ENCODE measurements at regions not wholly inside any gene's neighbourhood (a gene's known extent, or its start where the extent isn't known, plus 50 kb on each side); places are given as distances from the start of the nearest gene placed in this dataset.
"Not testable (repeated sequence)": the region's sequence is repeated elsewhere in the genome, so short reads cannot be mapped to it uniquely, and the experiment has no call there.

- DNase-seq (ENCODE audit: low read depth in 2 of 2, low spot score in 1 of 2), result no peak
Measured at GRCh38 chr7:92973293-92973731, 136.9 kb upstream of the CDK6 start.

GRCh38 chr7:92972441-92972840 lies 136.1 kb upstream of the CDK6 start:
- no peak for DNase-seq (ENCODE audit: low read depth in 2 of 2, low spot score in 1 of 2)

- DNase-seq (ENCODE audit: low read depth in 2 of 2, low spot score in 1 of 2), result no peak
Measured at GRCh38 chr7:92969061-92969460, 132.7 kb upstream of the CDK6 start.

GRCh38 chr7:92968502-92968901 lies 132.1 kb upstream of the CDK6 start:
- DNase-seq (ENCODE audit: low read depth in 2 of 2, low spot score in 1 of 2), result no peak

GRCh38 chr7:92967238-92967637 lies 130.9 kb upstream of the CDK6 start:
- no peak for DNase-seq (ENCODE audit: low read depth in 2 of 2, low spot score in 1 of 2)

GRCh38 chr7:92964141-92964540 lies 127.8 kb upstream of the CDK6 start:
- DNase-seq (ENCODE audit: low read depth in 2 of 2, low spot score in 1 of 2), result no peak

GRCh38 chr7:92963566-92963965 lies 127.2 kb upstream of the CDK6 start:
- no peak for DNase-seq (ENCODE audit: low read depth in 2 of 2, low spot score in 1 of 2)

- no peak for DNase-seq (ENCODE audit: low read depth in 2 of 2, low spot score in 1 of 2)
Measured at GRCh38 chr7:92961961-92962360, 125.6 kb upstream of the CDK6 start.

- DNase-seq (ENCODE audit: low read depth in 2 of 2, low spot score in 1 of 2), result no peak
Measured at GRCh38 chr7:92956575-92956974, 120.2 kb upstream of the CDK6 start.

GRCh38 chr7:92955081-92955480 lies 118.7 kb upstream of the CDK6 start:
- no peak for DNase-seq (ENCODE audit: low read depth in 2 of 2, low spot score in 1 of 2)

GRCh38 chr7:92953657-92954056 lies 117.3 kb upstream of the CDK6 start:
- DNase-seq (ENCODE audit: low read depth in 2 of 2, low spot score in 1 of 2), result no peak

- no peak for DNase-seq (ENCODE audit: low read depth in 2 of 2, low spot score in 1 of 2)
Measured at GRCh38 chr7:92949748-92950147, 113.4 kb upstream of the CDK6 start.

GRCh38 chr7:92945840-92946239 lies 109.5 kb upstream of the CDK6 start:
- no peak for DNase-seq (ENCODE audit: low read depth in 2 of 2, low spot score in 1 of 2)

- DNase-seq (ENCODE audit: low read depth in 2 of 2, low spot score in 1 of 2), result no peak
Measured at GRCh38 chr7:92944633-92945032, 108.3 kb upstream of the CDK6 start.

GRCh38 chr7:92942706-92943105 lies 106.3 kb upstream of the CDK6 start:
- DNase-seq (ENCODE audit: low read depth in 2 of 2, low spot score in 1 of 2), result not testable (repeated sequence)

GRCh38 chr7:92939666-92940360 lies 103.4 kb upstream of the CDK6 start:
- DNase-seq (ENCODE audit: low read depth in 2 of 2, low spot score in 1 of 2), result no peak

GRCh38 chr7:92934096-92934495 lies 97.7 kb upstream of the CDK6 start:
- no peak for DNase-seq (ENCODE audit: low read depth in 2 of 2, low spot score in 1 of 2)

- no peak for DNase-seq (ENCODE audit: low read depth in 2 of 2, low spot score in 1 of 2)
Measured at GRCh38 chr7:92932450-92932849, 96.1 kb upstream of the CDK6 start.

GRCh38 chr7:92930404-92930803 lies 94.0 kb upstream of the CDK6 start:
- DNase-seq (ENCODE audit: low read depth in 2 of 2, low spot score in 1 of 2), result no peak

- no peak for DNase-seq (ENCODE audit: low read depth in 2 of 2, low spot score in 1 of 2)
Measured at GRCh38 chr7:92926697-92927044, 90.3 kb upstream of the CDK6 start.

- DNase-seq (ENCODE audit: low read depth in 2 of 2, low spot score in 1 of 2), result no peak
Measured at GRCh38 chr7:92925876-92926696, 89.7 kb upstream of the CDK6 start.

GRCh38 chr7:92924800-92925199 lies 88.4 kb upstream of the CDK6 start:
- no peak for DNase-seq (ENCODE audit: low read depth in 2 of 2, low spot score in 1 of 2)

GRCh38 chr7:92917230-92917629 lies 80.9 kb upstream of the CDK6 start:
- DNase-seq (ENCODE audit: low read depth in 2 of 2, low spot score in 1 of 2), result no peak

Measured in stimulated activated CD8-positive, alpha-beta memory T cell treated with anti-CD3 and anti-CD28 coated beads, Interleukin-4, amount 100 ng/mL, for 1 hour (primary cell).